GM18870 (cell line): ENCODE measurements at regions not wholly inside any gene's neighbourhood (a gene's known extent, or its start where the extent isn't known, plus 50 kb on each side); places are given as distances from the start of the nearest gene placed in this dataset.
A peak's percentile ranks its signal among the peaks of the same experiment; 100 is the strongest.
"Not testable (repeated sequence)": the region's sequence is repeated elsewhere in the genome, so short reads cannot be mapped to it uniquely, and the experiment has no call there.

Experiments used
- ATAC-seq: cut with Tn5 transposase; IDR thresholded peaks from one replicate; pipeline ENCODE4 v1.9.1; 2021; ENCODE audit warnings: moderate library complexity; ENCODE audit not compliant: unreplicated experiment

DNA sequence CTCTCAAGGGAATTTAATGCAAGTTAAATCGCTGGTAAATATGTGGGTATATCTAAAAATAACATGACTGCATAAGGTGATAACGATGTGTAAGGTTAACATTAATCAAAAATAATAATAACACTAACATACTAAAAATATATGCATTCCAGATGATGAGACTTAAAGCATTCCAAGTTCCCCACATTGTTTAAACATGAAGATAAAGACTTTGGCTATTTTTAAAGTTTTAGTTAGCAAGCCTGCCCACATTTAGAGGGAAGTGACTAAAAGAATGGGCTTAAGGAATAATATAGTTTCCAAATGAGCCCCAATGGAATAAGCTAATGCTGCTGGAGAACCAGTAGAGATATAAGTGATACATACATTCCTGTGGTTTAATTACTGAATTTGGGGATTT lies 941.3 kb downstream of the TBC1D32 start:
- ATAC-seq, result no peak

DNA sequence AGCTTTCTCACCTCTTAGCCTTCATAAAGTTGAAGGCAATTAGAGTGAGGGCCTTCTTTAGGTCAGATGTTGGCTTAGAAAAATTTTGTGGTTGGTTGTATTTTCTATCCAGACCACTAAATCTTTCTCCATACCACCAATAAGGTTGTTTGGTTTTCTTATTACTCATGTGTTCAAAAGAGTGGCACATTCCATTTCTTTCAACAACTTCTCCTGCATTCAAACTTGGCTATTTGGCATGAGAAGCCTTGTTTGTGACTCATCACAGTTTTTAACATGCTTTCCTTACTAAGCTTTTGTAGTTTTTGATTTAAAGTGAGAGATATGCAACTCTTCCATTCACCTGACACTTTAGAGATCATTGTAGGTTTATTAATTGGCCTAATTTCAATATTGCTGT lies 949.6 kb downstream of the TBC1D32 start:
- no peak for ATAC-seq

- ATAC-seq, result no peak
Observed at GRCh38 chr6:120383681-120384080, 950.6 kb downstream of the TBC1D32 start.

DNA sequence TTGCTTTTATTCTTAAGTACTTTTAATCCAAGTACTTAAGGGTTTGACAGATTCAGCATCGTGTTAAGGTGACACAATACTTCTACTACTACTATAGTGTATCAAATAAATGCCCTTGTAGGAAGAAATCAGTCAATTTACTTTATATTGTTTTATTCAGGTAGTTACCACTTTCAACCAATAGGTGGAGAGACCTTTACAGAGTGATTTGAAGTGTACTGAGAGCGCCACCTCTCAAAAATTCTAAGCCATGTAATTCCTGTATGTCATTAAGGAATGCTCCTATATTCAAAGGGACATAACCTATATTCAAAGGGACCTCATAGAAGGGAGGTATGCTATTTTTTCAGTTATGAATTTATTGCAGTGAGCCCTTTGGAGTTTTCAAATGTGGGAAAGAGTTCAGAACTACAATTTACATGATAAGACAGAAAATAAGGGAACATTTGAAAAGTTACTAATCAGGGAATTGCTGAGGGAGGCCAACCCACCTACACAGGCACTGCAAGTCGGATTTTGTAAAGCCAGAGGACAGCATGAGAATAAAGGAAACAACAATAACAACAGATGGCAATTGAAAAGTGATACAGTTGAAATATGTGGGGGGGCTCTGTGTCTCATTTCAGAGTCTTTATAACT lies 955.6 kb downstream of the TBC1D32 start:
- ATAC-seq, result peak; percentile 93

GRCh38 chr6:120373185-120373584 lies 961.1 kb downstream of the TBC1D32 start:
- no peak for ATAC-seq

GRCh38 chr6:120363429-120363828 lies 970.9 kb downstream of the TBC1D32 start:
- no peak for ATAC-seq

GRCh38 chr6:120358535-120358934 lies 975.7 kb downstream of the TBC1D32 start:
- ATAC-seq, result not testable (repeated sequence)

DNA sequence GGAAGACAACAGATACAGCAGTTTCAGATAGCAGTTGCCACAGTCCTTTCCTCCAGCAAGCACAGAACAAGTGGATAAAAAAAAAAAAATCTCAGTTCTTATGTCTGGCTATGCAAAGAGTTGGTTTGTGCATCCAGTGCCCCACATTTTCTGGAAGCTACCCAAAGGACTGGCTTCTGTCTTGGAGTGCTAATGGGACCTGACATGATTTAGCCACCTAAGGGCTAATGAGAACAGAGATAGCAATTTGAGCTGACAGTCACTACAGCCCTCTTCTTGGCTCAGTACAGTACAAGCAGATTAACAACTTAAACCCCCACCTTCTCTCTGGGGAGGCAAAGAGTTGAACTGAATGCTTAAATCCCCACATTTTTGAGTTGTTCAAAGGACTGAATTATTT lies 976.8 kb downstream of the TBC1D32 start:
- ATAC-seq, result no peak

- ATAC-seq, result no peak
Observed at GRCh38 chr6:120355822-120356221, 978.5 kb downstream of the TBC1D32 start.

DNA sequence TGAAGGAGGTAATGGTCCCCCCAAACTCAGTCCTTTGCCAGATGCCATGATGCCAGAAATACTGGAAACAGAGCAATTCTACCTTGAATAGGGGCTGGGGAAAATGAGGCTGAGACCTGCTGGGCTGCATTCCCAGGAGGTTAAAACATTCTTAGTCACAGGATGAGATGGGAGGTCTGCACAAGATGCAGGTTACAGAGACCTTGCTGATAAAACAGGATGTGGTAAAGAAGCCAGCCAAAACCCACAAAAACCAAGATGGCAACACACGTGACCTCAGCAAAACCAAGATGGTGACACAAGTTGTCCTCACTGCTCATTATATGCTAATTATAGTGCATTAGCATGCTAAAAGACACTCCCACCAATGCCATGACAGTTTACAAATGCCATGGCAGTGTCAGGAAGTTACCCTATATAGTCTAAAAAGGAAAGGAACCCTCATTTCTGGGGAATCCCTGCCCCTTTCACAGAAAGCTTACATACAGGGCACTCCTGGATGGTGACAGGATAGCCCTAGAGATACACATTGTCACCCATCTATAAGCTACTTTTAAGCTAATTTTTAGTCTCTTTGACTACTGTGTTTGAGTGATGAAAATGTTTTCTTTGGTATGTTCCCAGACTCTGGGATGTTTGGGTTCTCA lies 979.7 kb downstream of the TBC1D32 start:
- ATAC-seq, result no peak

DNA sequence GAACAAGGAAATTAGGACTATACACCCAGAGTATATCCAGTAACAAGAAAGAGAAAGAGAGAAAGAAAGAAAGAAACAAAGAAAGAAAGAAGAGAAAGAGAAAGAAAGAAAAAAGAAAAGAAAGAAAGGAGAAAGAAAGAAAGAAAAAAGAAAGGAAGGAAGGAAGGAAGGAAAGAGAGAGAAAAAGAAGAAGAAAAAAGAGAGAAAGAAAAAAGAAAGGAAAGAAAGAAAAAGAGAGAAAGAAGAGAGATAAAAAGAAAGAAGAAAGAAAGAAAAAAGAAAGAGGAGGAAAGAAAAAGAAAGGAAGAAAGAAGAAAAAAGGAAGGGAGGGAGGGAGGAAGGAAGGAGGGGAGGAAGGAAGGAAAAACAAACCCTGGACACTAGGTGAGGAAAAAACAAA lies 981.8 kb downstream of the TBC1D32 start:
- ATAC-seq, result no peak

DNA sequence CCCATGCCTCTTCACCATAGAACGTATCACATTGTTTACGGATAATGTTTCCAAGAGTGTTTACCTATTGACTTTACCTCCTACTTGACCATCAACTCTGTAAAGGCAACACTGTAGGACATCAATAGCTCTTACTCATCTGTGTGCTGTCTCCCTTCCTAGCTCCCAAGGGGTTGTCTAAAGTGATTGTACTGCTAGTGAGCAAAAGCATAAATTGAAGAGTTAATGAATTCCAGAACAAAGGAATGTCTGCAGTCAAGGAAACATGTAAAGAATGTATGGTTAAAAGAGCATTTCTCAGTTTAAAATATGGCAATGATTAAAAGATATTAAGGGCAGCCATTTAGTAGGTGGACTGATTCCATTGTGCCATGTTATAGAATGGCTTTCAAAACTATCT lies 985.4 kb downstream of the TBC1D32 start:
- no peak for ATAC-seq

DNA sequence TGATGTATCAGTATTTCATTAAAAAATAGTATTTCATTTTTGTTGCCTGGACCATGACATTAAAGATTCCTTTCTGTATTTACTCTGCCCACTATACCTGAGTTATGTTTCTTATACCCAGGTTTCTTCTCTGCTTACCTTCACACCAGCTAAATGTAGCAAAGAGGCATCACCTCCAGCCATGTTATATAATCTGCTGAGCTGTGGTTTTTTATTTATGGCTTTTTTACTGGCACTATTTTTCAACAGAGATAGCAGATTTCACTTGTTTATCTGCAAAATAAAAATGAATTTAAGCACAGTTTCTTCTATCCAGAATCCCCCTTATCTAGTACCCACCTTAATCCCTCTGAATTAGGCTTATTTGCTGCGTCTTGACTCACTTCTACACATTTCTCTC lies 979.0 kb upstream of the MAN1A1 start:
- ATAC-seq, result no peak

DNA sequence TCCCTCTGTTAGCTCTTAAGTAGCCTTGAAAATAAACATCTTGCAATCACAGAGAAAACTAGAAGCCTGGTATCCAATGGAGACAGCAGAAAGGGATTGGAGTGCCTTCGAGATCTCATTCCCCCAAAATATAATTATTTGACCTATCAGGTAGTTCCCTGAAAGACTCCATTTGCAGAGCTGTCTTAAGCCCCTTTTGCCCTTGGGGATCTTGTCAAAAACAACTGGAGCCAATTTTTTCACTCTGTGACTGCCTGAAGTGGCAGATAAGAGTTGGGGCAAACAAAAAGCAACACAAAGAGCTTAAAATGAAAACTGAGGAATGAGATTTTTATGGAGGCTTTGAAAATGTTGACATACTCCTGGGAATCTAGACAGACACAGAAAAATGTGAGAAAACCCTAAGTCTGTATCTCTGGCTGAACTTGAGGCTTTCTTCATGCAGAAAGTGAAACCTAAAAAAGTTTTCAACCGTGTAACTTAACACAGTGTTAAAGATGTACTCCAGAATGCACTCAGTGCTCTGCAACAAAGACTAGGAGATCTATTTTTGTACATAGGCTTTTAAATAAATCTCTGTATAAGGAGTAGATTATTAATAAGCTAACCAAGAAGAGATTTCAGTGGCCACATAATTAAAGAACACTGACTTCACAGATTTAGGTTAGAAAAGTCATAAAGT lies 971.1 kb upstream of the MAN1A1 start:
- peak; percentile 60 for ATAC-seq

GRCh38 chr6:120304223-120304622 lies 954.7 kb upstream of the MAN1A1 start:
- ATAC-seq, result no peak

GRCh38 chr6:120303527-120303926 lies 954.0 kb upstream of the MAN1A1 start:
- ATAC-seq, result no peak

GRCh38 chr6:120302041-120302440 lies 952.5 kb upstream of the MAN1A1 start:
- no peak for ATAC-seq

GRCh38 chr6:120290964-120291363 lies 941.4 kb upstream of the MAN1A1 start:
- ATAC-seq, result no peak

DNA sequence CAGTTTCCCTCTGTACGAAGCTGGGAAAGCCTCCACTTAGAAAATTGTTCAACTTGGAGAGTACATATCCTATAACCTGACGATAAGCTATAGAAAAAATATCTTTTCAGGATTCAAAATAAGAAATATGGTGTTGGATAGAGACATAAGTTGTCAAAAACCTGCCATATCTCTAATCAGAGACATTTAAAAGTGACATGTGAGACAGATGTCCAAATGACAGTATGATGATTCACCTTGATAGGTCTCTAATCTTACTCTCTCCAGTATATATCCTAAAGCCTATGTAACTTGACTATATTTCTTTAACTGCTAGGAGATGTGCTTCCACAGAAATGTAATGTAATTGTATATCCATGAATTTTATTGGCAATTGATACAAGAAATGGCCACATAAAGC lies 932.4 kb upstream of the MAN1A1 start:
- ATAC-seq, result no peak

- ATAC-seq, result no peak
Observed at GRCh38 chr6:120279466-120280167, 930.1 kb upstream of the MAN1A1 start.

DNA sequence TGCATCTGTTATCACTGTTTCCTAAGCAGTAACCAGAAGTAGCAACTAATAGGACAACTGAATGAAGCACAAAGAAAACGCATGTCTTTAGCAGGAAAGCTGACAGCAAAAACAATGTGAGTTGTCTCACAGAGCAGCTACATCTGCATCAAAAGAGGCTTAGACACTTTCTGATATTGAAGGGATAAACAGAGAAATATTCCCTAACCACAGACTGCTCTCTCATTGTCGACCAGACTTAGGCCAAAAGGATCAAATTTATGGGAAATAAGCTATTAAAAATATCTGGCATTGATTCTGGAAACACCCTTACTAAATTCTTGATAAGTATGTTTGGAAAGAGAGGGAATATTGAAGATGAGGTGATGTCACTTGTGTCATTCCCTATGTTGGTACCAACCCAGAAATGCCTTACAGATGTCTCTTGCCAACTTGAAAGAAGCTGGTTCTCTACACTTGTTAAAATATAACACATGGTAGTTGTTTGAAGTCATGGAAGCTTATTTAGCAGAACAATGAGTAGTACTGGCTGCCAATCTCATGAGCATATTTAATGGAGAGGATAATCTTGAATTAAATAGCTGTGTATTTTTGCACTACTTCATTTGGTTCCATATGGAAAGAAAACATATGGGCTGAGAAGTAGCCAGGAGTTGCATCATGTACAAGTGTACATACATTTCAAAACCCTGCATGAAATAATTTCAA lies 929.3 kb upstream of the MAN1A1 start:
- no peak for ATAC-seq
